ENCODE measurements at regions not wholly inside any gene's neighbourhood (a gene's known extent, or its start where the extent isn't known, plus 50 kb on each side); places are given as distances from the start of the nearest gene placed in this dataset.
"Not testable (repeated sequence)": the region's sequence is repeated elsewhere in the genome, so short reads cannot be mapped to it uniquely, and the experiment has no call there.

DNA sequence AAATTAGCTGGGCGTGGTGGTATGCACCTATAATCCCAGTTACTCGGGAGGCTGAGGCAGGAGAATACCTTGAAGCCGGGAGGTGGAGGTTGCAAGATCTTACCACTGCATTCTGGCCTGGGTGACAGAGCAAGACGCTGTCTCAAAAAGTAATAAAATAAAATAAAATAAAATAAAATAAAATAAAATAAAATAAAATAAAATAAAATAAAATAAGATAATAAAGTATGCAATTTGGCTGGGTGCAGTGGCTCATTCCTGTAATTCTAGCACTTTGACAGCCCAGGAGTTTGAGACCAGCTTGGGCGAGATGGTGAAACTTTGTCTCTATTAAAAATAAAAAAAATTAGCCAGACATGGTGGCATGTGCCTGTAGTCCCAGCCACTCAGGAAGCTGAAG lies 85.6 kb upstream of the XPO1 start:
- DNase-seq (ENCODE audit: low read depth) = no peak

DNA sequence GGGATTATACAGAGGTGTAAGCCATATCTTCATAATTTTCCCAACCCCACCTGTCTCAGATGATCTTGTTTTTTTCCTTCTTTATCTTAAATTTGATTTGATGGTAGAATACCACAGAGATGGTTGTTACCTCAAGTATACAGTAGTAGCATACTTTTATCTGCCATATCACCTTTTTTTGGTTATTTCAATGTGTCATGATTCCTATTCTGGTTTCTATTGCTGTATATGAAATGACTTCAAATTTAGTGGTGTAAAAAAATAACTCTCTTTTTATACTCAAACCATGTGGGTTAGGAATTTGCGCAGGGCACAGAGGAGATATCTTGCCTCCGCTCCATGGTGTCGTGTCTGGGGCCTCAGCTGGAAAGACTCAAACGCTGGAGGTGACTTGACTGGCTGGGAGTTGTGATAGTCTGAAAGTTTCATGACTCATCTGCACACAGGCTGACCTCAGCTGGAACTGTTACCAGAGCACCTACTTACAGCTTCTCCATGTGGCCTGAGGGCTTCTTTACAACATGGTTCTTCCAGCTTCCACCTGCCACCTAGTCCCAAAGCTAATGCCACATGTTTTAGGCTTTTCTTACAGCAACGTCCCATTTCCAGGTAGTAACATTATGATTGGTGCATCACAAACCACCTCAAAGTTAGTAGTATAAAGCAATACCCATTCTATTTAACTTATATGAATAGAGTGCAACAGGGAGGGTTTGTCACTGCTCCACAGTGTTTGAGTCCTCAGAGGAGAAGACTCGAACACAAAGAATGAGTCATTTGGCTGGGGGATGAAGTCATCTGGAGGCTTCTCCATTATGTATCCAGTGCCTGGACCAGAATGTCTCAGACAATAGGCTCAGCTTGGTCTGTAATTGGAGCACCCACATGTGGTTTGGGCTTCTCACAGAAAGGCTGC lies 82.3 kb upstream of the XPO1 start:
- no peak for DNase-seq (ENCODE audit: low read depth)

DNA sequence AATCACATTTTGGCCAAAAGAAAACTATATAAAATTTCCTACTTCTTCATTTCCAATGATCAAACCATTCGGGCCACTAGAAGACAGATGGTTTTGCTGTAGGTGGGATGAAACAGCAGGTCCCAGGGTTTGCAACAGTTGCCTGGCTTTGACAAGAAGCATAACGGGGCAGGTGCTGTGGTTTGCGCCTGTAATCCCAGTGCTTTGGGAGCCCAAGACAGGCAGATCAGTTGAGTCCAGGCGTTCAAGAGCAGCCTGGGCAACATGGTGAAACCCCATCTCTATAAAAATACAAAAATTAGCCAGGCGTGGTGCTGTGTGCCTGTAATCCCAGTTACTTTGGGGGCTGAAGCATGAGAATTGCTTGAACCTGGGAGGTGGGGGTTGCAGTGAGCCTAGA lies 81.4 kb upstream of the XPO1 start:
- no peak for DNase-seq (ENCODE audit: low read depth)

DNA sequence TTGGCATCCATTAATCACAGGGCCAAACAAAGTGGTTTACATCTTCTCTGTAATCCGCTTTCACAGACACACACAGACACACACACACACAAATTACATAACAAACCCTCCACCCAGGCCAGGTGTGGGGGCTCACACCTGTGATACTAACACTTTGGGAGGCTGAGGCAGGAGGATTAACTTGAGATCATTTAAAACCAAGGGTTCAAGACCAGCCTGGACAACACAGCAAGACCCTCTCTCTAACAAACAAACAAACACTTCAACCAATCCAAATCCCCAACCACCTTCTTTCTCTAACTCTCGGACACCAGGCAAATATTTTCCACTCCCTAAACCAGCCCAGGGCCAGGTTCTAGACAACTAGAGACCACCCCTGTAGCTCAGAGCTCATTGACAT lies 79.5 kb upstream of the XPO1 start:
- no peak for DNase-seq (ENCODE audit: low read depth)

DNA sequence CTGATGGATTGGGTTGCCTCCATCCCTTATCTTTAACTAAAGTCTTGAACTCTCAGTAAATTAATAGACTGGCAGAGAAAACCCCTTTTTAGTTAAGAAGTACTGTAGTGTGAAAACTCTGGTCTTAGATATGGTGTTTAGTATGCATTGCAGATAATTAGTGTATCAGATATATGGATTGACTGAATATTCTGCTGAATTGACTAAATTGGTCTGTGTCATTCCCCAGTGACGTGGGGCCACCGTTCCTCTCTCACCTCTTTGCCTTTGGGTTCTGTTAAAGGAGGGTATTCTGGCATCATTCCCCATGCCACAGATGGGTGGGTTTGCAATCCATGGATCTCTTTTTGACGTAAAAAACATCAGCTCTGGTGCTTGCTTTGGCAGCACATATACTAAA lies 67.1 kb upstream of the XPO1 start:
- DNase-seq (ENCODE audit: low read depth) = no peak

DNA sequence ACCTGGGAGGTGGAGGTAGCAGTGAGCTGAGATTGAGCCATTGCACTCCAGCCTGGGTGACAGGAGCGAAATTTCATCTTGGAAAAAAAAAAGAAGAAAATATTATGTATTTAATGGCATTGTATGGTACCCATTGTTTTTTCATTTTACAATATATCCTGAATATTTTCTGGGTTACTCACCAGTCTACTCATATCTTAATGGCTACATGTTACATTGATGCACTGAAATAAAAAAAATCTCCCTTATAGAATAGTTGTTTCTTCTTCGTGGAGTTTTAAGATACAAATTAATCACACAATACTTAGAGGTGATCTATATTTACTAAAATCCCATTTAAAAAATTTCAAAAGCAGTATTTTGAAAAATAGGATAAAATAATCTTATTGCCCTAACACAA lies 66.3 kb upstream of the XPO1 start:
- DNase-seq (ENCODE audit: low read depth) = no peak

DNA sequence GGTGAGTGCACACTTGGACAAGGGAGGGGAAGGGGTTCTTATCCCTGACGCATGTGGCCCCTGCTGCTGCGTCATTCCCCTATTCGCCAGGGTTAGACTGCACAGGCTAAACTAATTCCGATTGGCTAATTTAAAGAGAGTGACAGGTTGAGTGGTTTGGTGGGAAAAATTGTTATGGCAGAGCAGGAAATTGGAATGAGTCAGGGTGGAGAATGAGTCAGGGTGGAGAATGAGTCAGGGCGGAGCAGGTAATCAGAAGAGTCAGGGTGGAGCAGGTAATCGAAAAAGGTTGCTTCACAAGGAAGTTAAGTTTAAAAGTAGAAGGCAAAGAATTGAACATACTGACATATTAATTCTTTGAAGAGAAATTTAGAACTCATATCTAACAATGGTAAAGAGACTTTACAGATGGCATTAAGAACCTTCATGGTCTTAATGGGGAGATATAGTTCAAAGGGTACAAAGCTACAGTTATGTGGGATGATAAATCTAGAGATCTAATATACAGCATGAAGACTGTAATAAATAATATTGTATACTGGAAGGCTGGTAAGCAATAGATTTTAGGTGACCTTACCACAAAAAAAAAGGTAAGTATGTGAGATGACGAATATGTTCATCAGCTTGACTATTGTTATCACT lies 60.5 kb upstream of the XPO1 start:
- not testable (repeated sequence) for DNase-seq (ENCODE audit: low read depth)

DNA sequence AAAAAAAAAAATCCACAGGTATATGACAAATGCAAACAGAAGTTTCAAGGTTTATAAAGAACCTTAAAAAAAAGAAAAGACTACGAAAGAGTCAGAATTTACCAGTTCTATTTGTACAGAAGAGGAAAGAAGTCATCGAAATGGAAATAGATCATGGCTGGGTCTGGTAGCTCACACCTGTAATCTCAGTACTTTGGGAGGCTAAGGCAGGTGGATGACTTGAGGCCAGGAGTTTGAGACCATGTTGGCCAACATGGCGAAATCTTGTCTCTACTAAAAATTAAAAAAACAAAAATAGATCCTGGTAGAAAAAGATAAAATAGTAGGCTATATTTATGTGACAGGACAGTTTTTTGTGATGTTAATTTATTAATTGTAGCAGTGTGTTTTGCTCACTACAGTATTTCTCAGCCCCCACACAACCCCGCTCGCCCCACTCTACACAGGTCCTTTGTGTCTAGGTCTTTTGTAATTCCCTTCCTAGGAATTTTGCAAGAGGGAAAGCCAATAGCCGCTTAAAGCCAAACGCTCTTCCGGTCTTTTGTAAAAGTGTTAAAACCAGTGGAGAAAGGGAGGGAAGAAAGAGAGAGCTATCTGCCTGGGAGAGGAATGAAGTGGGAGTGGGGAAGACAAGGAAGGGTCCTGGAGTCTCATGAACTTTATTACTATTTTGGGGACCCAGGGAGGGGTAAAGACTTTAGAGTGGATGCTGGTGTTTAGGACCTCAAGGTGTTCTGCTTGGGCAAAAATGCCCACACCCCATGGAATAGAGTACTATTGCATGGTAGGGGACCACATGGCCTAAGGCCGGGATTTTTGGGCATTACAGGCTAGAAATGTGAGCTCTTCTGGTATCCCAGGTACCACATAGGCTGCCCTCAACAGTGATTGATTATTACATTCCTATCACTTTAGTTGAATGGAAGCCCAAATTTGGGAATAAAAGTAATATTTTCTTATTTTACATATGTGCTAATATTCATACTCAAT lies 59.4 kb upstream of the XPO1 start:
- no peak for DNase-seq (ENCODE audit: low read depth)

DNA sequence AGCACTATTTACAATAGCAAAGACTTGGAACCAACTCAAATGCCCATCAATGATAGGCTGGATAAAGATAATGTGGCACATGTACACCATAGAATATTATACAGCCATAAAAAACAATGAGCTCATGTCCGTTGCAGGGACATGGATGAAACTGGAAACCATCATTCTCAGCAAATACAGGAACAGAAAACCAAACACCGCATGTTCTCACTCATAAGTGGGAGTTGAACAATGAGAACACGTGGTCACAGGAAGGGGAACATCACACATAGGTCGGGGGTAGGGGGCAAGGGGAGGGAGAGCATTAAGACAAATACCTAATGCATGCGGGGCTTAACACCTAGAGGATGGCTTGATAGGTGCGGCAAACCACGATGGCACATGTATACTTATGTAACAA lies 56.0 kb upstream of the XPO1 start:
- DNase-seq (ENCODE audit: low read depth) = not testable (repeated sequence)

DNA sequence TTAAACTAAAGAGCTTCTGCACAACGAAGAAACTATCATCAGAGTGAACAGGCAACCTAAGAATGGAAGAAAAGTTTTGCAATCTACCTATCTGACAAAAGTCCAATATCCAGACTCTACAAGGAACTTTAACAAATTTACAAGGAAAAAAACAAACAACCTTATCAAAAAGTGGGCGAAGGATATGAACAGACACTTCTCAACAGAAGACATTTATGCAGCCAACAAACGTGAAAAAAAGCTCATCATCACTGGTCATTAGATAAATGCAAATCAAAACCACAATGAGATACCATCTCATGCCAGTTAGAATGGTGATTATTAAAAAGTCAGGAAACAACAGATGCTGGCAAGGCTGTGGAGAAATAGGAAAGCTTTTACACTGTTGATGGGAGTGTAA lies 55.5 kb upstream of the XPO1 start:
- not testable (repeated sequence) for DNase-seq (ENCODE audit: low read depth)

DNA sequence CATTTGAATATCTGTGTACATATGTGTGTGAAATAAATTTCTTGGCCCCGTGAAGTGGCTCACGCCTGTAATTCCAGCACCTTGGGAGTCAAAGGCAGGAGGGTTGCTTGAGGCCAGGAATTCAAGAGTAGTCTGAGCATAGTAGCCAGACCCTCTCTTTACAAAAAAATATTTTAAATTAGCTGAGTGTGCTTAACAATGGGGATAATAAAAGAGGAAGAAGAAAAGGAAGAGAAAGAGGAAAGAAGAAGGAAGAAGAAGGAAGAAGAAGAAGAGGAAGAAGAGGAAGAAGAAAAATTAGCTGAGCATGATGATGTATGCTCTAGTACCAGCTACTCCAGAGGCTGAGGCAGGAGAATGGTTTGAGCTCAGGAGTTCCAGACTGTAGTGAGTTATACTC lies 52.1 kb upstream of the XPO1 start:
- no peak for DNase-seq (ENCODE audit: low read depth)

DNA sequence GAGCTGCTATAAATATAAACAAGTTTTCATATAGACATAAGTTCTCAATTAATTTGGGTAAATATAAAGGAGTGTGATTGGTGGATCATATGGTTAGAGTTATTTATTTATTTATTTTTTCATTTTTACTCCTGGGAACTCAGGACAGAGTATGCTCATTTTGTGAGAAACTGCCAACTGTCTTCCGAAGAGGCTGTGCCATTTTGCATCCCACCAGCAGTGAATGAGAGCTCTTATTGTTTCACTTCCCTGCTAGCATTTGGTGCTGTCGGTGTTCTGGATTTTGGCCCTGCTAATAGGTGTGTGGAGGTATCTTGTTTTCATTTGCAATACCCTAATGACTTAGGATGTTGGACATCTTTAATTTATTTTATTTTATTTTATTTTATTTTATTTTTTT lies 50.4 kb upstream of the XPO1 start:
- DNase-seq (ENCODE audit: low read depth) = no peak
